ENCODE measurements at regions not wholly inside any gene's neighbourhood (a gene's known extent, or its start where the extent isn't known, plus 50 kb on each side); places are given as distances from the start of the nearest gene placed in this dataset.

GRCh38 chr10:10526846-10527245 lies 490.8 kb upstream of the CELF2 start:
- no peak for DNase-seq (ENCODE audit: low spot score)
- Histone ChIP-seq H3K36me3 (no peaks in the 10 kb centered on the region), H3K4me1 (no peaks in the 10 kb centered on the region), H3K79me2 (ENCODE audit: low read depth) (no peaks in the 10 kb centered on the region), H3K9me3 (ENCODE audit: low read depth) (no peaks in the 10 kb centered on the region), H3K27me3 (no peaks in the 10 kb centered on the region), H4K20me1 (ENCODE audit: low read depth) (no peaks in the 10 kb centered on the region), H2AFZ (replicated peaks) (no peak overlapping the region), H3F3A (ENCODE audit: low read depth) (no peaks in the 10 kb centered on the region), H3K27ac (no peak overlapping the region), H3K4me2 (no peak overlapping the region), H3K4me3 (no peak overlapping the region), H3K9ac (no peak overlapping the region)
- TF ChIP-seq EZH2phosphoT487 (IDR thresholded peaks at IDR 0.05) (no peak), CTCF (IDR thresholded peaks at IDR 0.05) (no peak), EZH2 (IDR thresholded peaks at IDR 0.05) (no peak)
- Mint-ChIP-seq H3K9me3 (no peaks in the 10 kb centered on the region), H3K4me1 (no peaks in the 10 kb centered on the region), H3K27ac (no peak overlapping the region), H3K36me3 (no peaks in the 10 kb centered on the region), H3K27me3 (ENCODE audit: insufficient read depth, low read depth) (peaks cover 2% of the 10 kb centered on the region), H3K4me3 (no peak overlapping the region)

- DNase-seq (ENCODE audit: low spot score), result no peak
- no peaks in the 10 kb centered on the region for H3K4me1 ChIP-seq
Measured at GRCh38 chr10:10527861-10528562, 489.7 kb upstream of the CELF2 start.

GRCh38 chr10:10528563-10528910 lies 489.1 kb upstream of the CELF2 start:
- Histone ChIP-seq H3K36me3 (no peaks in the 10 kb centered on the region), H3K27ac (no peak overlapping the region), H3K79me2 (ENCODE audit: low read depth) (no peaks in the 10 kb centered on the region), H3K4me2 (no peak overlapping the region), H3K4me3 (no peak overlapping the region), H3K4me1 (no peaks in the 10 kb centered on the region), H4K20me1 (ENCODE audit: low read depth) (no peaks in the 10 kb centered on the region), H2AFZ (replicated peaks) (no peak overlapping the region), H3K9me3 (ENCODE audit: low read depth) (no peaks in the 10 kb centered on the region), H3F3A (ENCODE audit: low read depth) (no peaks in the 10 kb centered on the region), H3K9ac (no peak overlapping the region), H3K27me3 (no peaks in the 10 kb centered on the region)
- Mint-ChIP-seq H3K4me3 (no peak overlapping the region), H3K4me1 (peaks cover 6% of the 10 kb centered on the region), H3K36me3 (no peaks in the 10 kb centered on the region), H3K27me3 (ENCODE audit: insufficient read depth, low read depth) (peaks cover 2% of the 10 kb centered on the region), H3K9me3 (no peaks in the 10 kb centered on the region), H3K27ac (no peak overlapping the region)
- DNase-seq (ENCODE audit: low spot score), result no peak
- TF ChIP-seq EZH2 (IDR thresholded peaks at IDR 0.05), result no peak
- no peak for TF ChIP-seq EZH2phosphoT487 (IDR thresholded peaks at IDR 0.05)
- TF ChIP-seq CTCF (IDR thresholded peaks at IDR 0.05), result no peak

More at GRCh38 chr10:10527861-10528562, 489.7 kb upstream of the CELF2 start:
- H3K4me3 Mint-ChIP-seq, result no peak overlapping the region
- no peak overlapping the region for H3K4me3 ChIP-seq
- peaks cover 2% of the 10 kb centered on the region for H3K4me1 Mint-ChIP-seq
- no peak overlapping the region for H3K27ac ChIP-seq
- no peaks in the 10 kb centered on the region for H3K36me3 Mint-ChIP-seq
- TF ChIP-seq EZH2phosphoT487 (IDR thresholded peaks at IDR 0.05) (no peak), EZH2 (IDR thresholded peaks at IDR 0.05) (no peak)
- H3K27me3 Mint-ChIP-seq (ENCODE audit: insufficient read depth, low read depth), result peaks cover 2% of the 10 kb centered on the region
- H3K9me3 Mint-ChIP-seq, result no peaks in the 10 kb centered on the region
- H2AFZ ChIP-seq (replicated peaks), result no peak overlapping the region
- no peaks in the 10 kb centered on the region for H3F3A ChIP-seq (ENCODE audit: low read depth)
- no peak overlapping the region for H3K9ac ChIP-seq
- H3K36me3 ChIP-seq, result no peaks in the 10 kb centered on the region
- H3K4me2 ChIP-seq, result no peak overlapping the region
- H3K27me3 ChIP-seq, result no peaks in the 10 kb centered on the region
- no peaks in the 10 kb centered on the region for H3K9me3 ChIP-seq (ENCODE audit: low read depth)
- H3K79me2 ChIP-seq (ENCODE audit: low read depth), result no peaks in the 10 kb centered on the region
- H4K20me1 ChIP-seq (ENCODE audit: low read depth), result no peaks in the 10 kb centered on the region
- H3K27ac Mint-ChIP-seq, result no peak overlapping the region

- Histone ChIP-seq H3F3A (ENCODE audit: low read depth) (no peaks in the 10 kb centered on the region), H3K4me1 (no peaks in the 10 kb centered on the region), H2AFZ (replicated peaks) (no peak overlapping the region), H3K4me3 (no peak overlapping the region), H3K79me2 (ENCODE audit: low read depth) (no peaks in the 10 kb centered on the region), H4K20me1 (ENCODE audit: low read depth) (no peaks in the 10 kb centered on the region), H3K4me2 (no peak overlapping the region), H3K9ac (no peak overlapping the region), H3K9me3 (ENCODE audit: low read depth) (no peaks in the 10 kb centered on the region), H3K27me3 (no peaks in the 10 kb centered on the region), H3K36me3 (no peaks in the 10 kb centered on the region), H3K27ac (no peak overlapping the region)
- no peak for DNase-seq (ENCODE audit: low spot score)
- H3K27ac Mint-ChIP-seq, result no peak overlapping the region
- peaks cover 2% of the 10 kb centered on the region for H3K27me3 Mint-ChIP-seq (ENCODE audit: insufficient read depth, low read depth)
- no peaks in the 10 kb centered on the region for H3K36me3 Mint-ChIP-seq
- no peak overlapping the region for H3K4me3 Mint-ChIP-seq
- TF ChIP-seq CTCF (IDR thresholded peaks at IDR 0.05), result no peak
- TF ChIP-seq EZH2 (IDR thresholded peaks at IDR 0.05), result no peak
- TF ChIP-seq EZH2phosphoT487 (IDR thresholded peaks at IDR 0.05), result no peak
- H3K9me3 Mint-ChIP-seq, result peaks cover 2% of the 10 kb centered on the region
- peaks cover 9% of the 10 kb centered on the region for H3K4me1 Mint-ChIP-seq
Measured at GRCh38 chr10:10530313-10530712, 487.4 kb upstream of the CELF2 start.

Data from neural progenitor cell (in vitro differentiated cells).